KMS-11 (cell line): ENCODE measurements at regions not wholly inside any gene's neighbourhood (a gene's known extent, or its start where the extent isn't known, plus 50 kb on each side); places are given as distances from the start of the nearest gene placed in this dataset.

ENCODE experiments used
- H2AFZ ChIP-seq: fragments of 200-600 bp; sonication (generic); 2 replicates; pipeline ENCODE4 v1.6.1; 2016; ENCODE audit warnings: antibody characterized with exemption, mixed run types, low read depth
- H3K27ac ChIP-seq: fragments of 200-600 bp; sonication (generic); 2 replicates; pipeline ENCODE4 v1.6.1; 2016; ENCODE audit warnings: mild to moderate bottlenecking, mixed run types
- H3K27me3 ChIP-seq: fragments of 200-600 bp; sonication (generic); 2 replicates; pipeline ENCODE4 v1.6.1; 2017; ENCODE audit warnings: mild to moderate bottlenecking, low read depth, mixed run types, moderate library complexity; ENCODE audit not compliant: insufficient read depth
- H3K36me3 ChIP-seq: fragments of 200-600 bp; sonication (generic); 2 replicates; pipeline ENCODE4 v1.6.1; 2017; ENCODE audit warnings: mild to moderate bottlenecking, mixed run types; ENCODE audit not compliant: insufficient read depth
- H3K4me1 ChIP-seq: fragments of 200-600 bp; sonication (generic); 2 replicates; pipeline ENCODE4 v1.6.1; 2016; ENCODE audit warnings: mild to moderate bottlenecking, low read depth, mixed run types; ENCODE audit not compliant: poor library complexity, severe bottlenecking
- H3K4me2 ChIP-seq: fragments of 200-600 bp; sonication (generic); 2 replicates; pipeline ENCODE4 v1.7.0; 2016; ENCODE audit warnings: mild to moderate bottlenecking, mixed run types
- H3K4me3 ChIP-seq: fragments of 200-600 bp; sonication (generic); IDR thresholded peaks from 2 replicates; pipeline ENCODE4 v1.6.1; 2017; ENCODE audit warnings: low read depth, low read length, mixed read lengths; ENCODE audit not compliant: insufficient read depth
- H3K79me2 ChIP-seq: fragments of 200-600 bp; sonication (generic); 2 replicates; pipeline ENCODE4 v1.6.1; 2016; ENCODE audit warnings: low read depth, mixed run types; ENCODE audit not compliant: insufficient read depth
- H3K9ac ChIP-seq: fragments of 200-600 bp; sonication (generic); 2 replicates; pipeline ENCODE4 v1.6.1; 2016; ENCODE audit warnings: mild to moderate bottlenecking, mixed run types
- H4K20me1 ChIP-seq: fragments of 200-600 bp; sonication (generic); 2 replicates; pipeline ENCODE4 v1.6.1; 2016; ENCODE audit warnings: mild to moderate bottlenecking, mixed run types; ENCODE audit not compliant: insufficient read depth
- TF ChIP-seq, protein P1 (sequence below): fragments of 200-600 bp; sonication (generic); conservative IDR thresholded peaks from 2 replicates; pipeline ENCODE4 v1.6.1; 2017; ENCODE audit warnings: low read depth, mild to moderate bottlenecking, antibody characterized with exemption, low read length, moderate library complexity, mixed read lengths

DNA sequence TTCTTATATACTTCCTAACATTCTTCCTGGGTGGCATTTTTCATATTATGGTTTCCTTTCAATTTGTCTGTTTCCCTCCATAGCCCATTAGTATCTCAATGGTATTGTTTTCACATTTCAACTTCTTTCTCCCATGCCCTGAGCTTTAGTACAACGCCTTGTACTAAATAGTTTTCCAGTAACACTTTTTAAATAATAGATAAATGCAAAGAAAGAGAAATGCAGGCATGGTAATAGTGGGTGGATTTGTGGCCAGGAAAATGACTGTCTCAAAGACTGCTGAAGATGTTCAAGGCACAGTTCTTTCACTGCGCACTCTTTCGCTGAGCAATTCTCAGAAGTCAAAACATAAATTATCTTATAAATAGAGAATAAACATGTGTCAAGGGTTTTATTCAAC is 145.1 kb downstream of the LCA5 start:
- no peaks in the 10 kb centered on the region for H3K79me2 ChIP-seq
- H2AFZ ChIP-seq, result no peak overlapping the region
- H3K27me3 ChIP-seq, result no peaks in the 10 kb centered on the region
- H3K27ac ChIP-seq, result no peak overlapping the region
- H4K20me1 ChIP-seq, result no peaks in the 10 kb centered on the region
- no peak overlapping the region for H3K4me3 ChIP-seq
- H3K4me2 ChIP-seq, result no peak overlapping the region
- no peaks in the 10 kb centered on the region for H3K4me1 ChIP-seq
- TF ChIP-seq, protein P1, sequence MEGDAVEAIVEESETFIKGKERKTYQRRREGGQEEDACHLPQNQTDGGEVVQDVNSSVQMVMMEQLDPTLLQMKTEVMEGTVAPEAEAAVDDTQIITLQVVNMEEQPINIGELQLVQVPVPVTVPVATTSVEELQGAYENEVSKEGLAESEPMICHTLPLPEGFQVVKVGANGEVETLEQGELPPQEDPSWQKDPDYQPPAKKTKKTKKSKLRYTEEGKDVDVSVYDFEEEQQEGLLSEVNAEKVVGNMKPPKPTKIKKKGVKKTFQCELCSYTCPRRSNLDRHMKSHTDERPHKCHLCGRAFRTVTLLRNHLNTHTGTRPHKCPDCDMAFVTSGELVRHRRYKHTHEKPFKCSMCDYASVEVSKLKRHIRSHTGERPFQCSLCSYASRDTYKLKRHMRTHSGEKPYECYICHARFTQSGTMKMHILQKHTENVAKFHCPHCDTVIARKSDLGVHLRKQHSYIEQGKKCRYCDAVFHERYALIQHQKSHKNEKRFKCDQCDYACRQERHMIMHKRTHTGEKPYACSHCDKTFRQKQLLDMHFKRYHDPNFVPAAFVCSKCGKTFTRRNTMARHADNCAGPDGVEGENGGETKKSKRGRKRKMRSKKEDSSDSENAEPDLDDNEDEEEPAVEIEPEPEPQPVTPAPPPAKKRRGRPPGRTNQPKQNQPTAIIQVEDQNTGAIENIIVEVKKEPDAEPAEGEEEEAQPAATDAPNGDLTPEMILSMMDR, result no peak
- H3K36me3 ChIP-seq, result no peaks in the 10 kb centered on the region
- no peak overlapping the region for H3K9ac ChIP-seq

DNA sequence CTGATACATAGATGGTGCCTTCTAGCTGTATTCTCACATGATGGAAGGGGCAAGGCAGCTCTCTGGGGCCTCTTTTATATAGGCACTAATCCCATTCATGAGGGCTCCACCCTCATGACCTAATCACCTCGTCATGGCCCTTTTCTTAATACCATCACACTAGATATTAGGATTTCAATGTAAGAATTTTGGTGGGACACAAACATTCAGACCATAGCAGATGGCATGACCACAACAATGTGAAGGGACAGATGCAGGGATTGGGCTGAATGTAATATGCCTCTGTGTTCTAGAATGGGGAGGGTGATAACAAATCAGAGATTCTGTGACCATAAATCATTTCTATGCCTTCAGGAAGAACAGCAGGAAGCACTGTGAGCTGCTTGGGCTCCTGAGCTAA is 145.8 kb downstream of the LCA5 start:
- no peak overlapping the region for H2AFZ ChIP-seq
- no peaks in the 10 kb centered on the region for H3K36me3 ChIP-seq
- H3K4me2 ChIP-seq, result no peak overlapping the region
- H3K9ac ChIP-seq, result no peak overlapping the region
- no peaks in the 10 kb centered on the region for H3K27me3 ChIP-seq
- H3K4me1 ChIP-seq, result no peaks in the 10 kb centered on the region
- H4K20me1 ChIP-seq, result no peaks in the 10 kb centered on the region
- no peak overlapping the region for H3K4me3 ChIP-seq
- no peaks in the 10 kb centered on the region for H3K79me2 ChIP-seq
- TF ChIP-seq, protein P1, result no peak
- no peak overlapping the region for H3K27ac ChIP-seq

DNA sequence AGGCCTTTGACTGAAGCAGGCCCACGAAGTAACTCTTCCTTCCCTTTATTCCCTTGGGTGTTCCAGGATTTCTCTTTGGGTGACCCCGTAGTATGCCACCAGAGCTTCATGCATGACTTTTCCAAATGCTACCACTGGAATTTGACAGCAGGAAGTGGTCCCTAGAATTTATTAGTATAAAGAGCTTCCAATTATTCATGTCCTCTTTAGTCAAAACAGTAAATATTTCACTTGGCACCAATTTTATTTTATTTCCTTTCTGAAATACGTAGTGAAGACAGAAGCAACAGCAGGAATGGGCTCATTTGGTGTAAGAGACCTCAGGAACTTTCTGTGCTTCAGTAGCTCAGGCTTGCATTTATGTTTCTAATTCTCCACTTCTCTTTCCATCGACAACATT is 151.3 kb downstream of the LCA5 start:
- Histone ChIP-seq H3K4me3 (no peak overlapping the region), H3K79me2 (no peaks in the 10 kb centered on the region), H3K27me3 (no peaks in the 10 kb centered on the region), H2AFZ (no peak overlapping the region), H4K20me1 (no peaks in the 10 kb centered on the region), H3K9ac (no peak overlapping the region), H3K4me2 (no peak overlapping the region), H3K27ac (no peak overlapping the region), H3K4me1 (no peaks in the 10 kb centered on the region), H3K36me3 (no peaks in the 10 kb centered on the region)
- TF ChIP-seq, protein P1, result no peak

DNA sequence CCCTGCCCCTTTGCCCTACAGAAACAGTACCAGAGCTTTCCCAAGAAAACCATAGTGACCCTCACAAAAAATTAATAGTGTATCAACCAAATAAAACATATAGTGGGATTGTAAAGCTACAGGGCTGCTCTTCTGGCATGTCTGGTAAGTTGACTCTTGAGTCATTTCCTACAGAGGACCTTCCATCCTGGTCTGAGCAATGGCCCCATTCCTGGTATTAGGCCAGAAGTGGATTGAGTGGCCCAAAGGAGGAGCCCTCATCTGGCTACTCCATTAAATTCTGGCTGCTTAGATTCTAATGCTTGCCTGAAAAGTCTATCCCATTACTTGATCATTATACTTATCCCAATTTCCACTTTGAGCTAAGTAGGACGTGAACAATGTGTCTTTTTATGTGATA is 150.9 kb upstream of the HMGN3 start:
- Histone ChIP-seq H3K4me1 (no peaks in the 10 kb centered on the region), H3K27me3 (no peaks in the 10 kb centered on the region), H3K9ac (no peak overlapping the region), H2AFZ (no peak overlapping the region), H3K27ac (no peak overlapping the region), H3K36me3 (no peaks in the 10 kb centered on the region), H3K4me3 (no peak overlapping the region), H3K4me2 (no peak overlapping the region), H4K20me1 (no peaks in the 10 kb centered on the region), H3K79me2 (no peaks in the 10 kb centered on the region)
- TF ChIP-seq, protein P1, result no peak

DNA sequence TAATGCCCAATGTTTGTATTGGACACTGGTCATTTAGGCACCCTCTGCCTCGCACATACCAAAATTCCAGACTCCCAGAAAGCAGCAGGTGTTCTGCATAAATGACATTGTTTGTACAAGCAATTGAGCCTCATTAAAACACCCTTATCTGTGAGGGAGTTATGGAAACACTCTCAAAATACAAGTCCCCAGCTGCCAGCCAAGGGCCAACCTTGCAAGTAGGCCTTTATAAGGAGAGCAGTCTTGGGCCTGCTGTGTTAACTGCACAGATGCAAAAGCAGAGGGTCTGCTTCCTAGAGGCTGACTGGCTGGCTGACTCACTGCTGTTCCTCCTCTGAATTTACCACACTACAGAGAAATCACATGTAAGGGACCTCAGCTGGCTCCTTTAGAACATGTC is 150.4 kb upstream of the HMGN3 start:
- no peaks in the 10 kb centered on the region for H3K27me3 ChIP-seq
- H2AFZ ChIP-seq, result no peak overlapping the region
- H3K9ac ChIP-seq, result no peak overlapping the region
- no peak overlapping the region for H3K27ac ChIP-seq
- no peaks in the 10 kb centered on the region for H4K20me1 ChIP-seq
- H3K4me3 ChIP-seq, result no peak overlapping the region
- H3K4me1 ChIP-seq, result no peaks in the 10 kb centered on the region
- no peaks in the 10 kb centered on the region for H3K79me2 ChIP-seq
- H3K4me2 ChIP-seq, result no peak overlapping the region
- no peaks in the 10 kb centered on the region for H3K36me3 ChIP-seq
- TF ChIP-seq, protein P1, result no peak
